Hepatocyte (in vitro differentiated cells): ENCODE measurements at regions not wholly inside any gene's neighbourhood (a gene's known extent, or its start where the extent isn't known, plus 50 kb on each side); places are given as distances from the start of the nearest gene placed in this dataset.

Source experiments
- DNase-seq: peaks from one replicate; pipeline ENCODE4 v3.0.0-alpha.2; 2016; ENCODE audit warnings: low spot score
- H2AFZ ChIP-seq: fragments of 200-600 bp; sonication (generic); 2 replicates; pipeline ENCODE4 v1.6.0; 2016; ENCODE audit warnings: antibody characterized with exemption, mild to moderate bottlenecking
- H3K27ac ChIP-seq: fragments of 200-600 bp; sonication (generic); 2 replicates; pipeline ENCODE4 v1.5.1; 2016; ENCODE audit warnings: mild to moderate bottlenecking
- H3K27me3 ChIP-seq: fragments of 200-600 bp; sonication (generic); 2 replicates; pipeline ENCODE4 v1.6.1; 2016
- H3K36me3 ChIP-seq: fragments of 200-600 bp; sonication (generic); replicated peaks from 2 replicates; pipeline ENCODE4 v1.5.1; 2016; ENCODE audit warnings: low read depth; ENCODE audit not compliant: insufficient read depth
- H3K4me1 ChIP-seq: fragments of 200-600 bp; sonication (generic); 2 replicates; pipeline ENCODE4 v1.5.1; 2016; ENCODE audit warnings: mild to moderate bottlenecking, moderate library complexity; ENCODE audit not compliant: insufficient read depth
- H3K4me2 ChIP-seq: fragments of 200-600 bp; sonication (generic); 2 replicates; pipeline ENCODE4 v1.6.0; 2016
- H3K4me3 ChIP-seq: fragments of 200-600 bp; sonication (generic); 2 replicates; pipeline ENCODE4 v1.5.1; 2016; ENCODE audit warnings: mild to moderate bottlenecking
- H3K79me2 ChIP-seq: fragments of 200-600 bp; sonication (generic); 2 replicates; pipeline ENCODE4 v1.6.0; 2017; ENCODE audit warnings: mild to moderate bottlenecking
- H3K9me2 ChIP-seq: fragments of 200-600 bp; sonication (generic); replicated peaks from 2 replicates; pipeline ENCODE4 v1.6.0; 2017; ENCODE audit warnings: mild to moderate bottlenecking; ENCODE audit not compliant: insufficient read depth
- H3K9me3 ChIP-seq: fragments of 200-600 bp; sonication (generic); 2 replicates; pipeline ENCODE4 v1.5.1; 2016; ENCODE audit warnings: low read depth, mild to moderate bottlenecking
- H4K20me1 ChIP-seq: fragments of 200-600 bp; sonication (generic); 2 replicates; pipeline ENCODE4 v1.6.0; 2016; ENCODE audit warnings: mild to moderate bottlenecking; ENCODE audit not compliant: insufficient read depth, poor library complexity, severe bottlenecking
- EZH2 ChIP-seq: fragments of 200-600 bp; sonication (generic); IDR thresholded peaks from 2 replicates; pipeline ENCODE4 v1.6.1; 2016; ENCODE audit warnings: antibody characterized with exemption, mild to moderate bottlenecking, borderline replicate concordance
- EZH2phosphoT487 ChIP-seq: fragments of 200-600 bp; sonication (generic); IDR thresholded peaks from one replicate; pipeline ENCODE4 v1.6.1; 2018; ENCODE audit warnings: antibody characterized with exemption, mild to moderate bottlenecking, low read depth, moderate library complexity; ENCODE audit not compliant: unreplicated experiment, severe bottlenecking
- WGBS: methylation state at CpG from one replicate; pipeline ENCODE4 v1.1.6; 2016; ENCODE audit warnings: low lambda C conversion rate; ENCODE audit errors: missing lambda C conversion rate; 5-methylcytosine and 5-hydroxymethylcytosine counted together
- TF ChIP-seq, protein P1 (sequence below): fragments of 200-600 bp; sonication (generic); IDR thresholded peaks from 2 replicates; pipeline ENCODE4 v1.5.1; 2016; ENCODE audit warnings: antibody characterized with exemption, mild to moderate bottlenecking; ENCODE audit not compliant: poor library complexity

GRCh38 chr13:30140973-30141372 is 166.4 kb downstream of the KATNAL1 start:
- no peak for DNase-seq
- Histone ChIP-seq H2AFZ (no peak overlapping the region), H3K4me1 (peaks cover 15% of the 10 kb centered on the region), H3K9me2 (no peaks in the 10 kb centered on the region), H4K20me1 (no peaks in the 10 kb centered on the region), H3K79me2 (no peaks in the 10 kb centered on the region), H3K36me3 (no peaks in the 10 kb centered on the region), H3K4me3 (no peak overlapping the region), H3K9me3 (no peaks in the 10 kb centered on the region), H3K27me3 (no peaks in the 10 kb centered on the region), H3K27ac (no peak overlapping the region), H3K4me2 (no peak overlapping the region)
- WGBS: 93% methylated on average over 12 of the region's 12 CpGs
- TF ChIP-seq EZH2 (no peak), EZH2phosphoT487 (no peak)
- TF ChIP-seq, protein P1, sequence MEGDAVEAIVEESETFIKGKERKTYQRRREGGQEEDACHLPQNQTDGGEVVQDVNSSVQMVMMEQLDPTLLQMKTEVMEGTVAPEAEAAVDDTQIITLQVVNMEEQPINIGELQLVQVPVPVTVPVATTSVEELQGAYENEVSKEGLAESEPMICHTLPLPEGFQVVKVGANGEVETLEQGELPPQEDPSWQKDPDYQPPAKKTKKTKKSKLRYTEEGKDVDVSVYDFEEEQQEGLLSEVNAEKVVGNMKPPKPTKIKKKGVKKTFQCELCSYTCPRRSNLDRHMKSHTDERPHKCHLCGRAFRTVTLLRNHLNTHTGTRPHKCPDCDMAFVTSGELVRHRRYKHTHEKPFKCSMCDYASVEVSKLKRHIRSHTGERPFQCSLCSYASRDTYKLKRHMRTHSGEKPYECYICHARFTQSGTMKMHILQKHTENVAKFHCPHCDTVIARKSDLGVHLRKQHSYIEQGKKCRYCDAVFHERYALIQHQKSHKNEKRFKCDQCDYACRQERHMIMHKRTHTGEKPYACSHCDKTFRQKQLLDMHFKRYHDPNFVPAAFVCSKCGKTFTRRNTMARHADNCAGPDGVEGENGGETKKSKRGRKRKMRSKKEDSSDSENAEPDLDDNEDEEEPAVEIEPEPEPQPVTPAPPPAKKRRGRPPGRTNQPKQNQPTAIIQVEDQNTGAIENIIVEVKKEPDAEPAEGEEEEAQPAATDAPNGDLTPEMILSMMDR: no peak

- Histone ChIP-seq H3K9me3 (no peaks in the 10 kb centered on the region), H3K4me3 (no peak overlapping the region), H3K27ac (no peak overlapping the region), H3K4me1 (peaks cover 11% of the 10 kb centered on the region), H4K20me1 (no peaks in the 10 kb centered on the region), H3K27me3 (no peaks in the 10 kb centered on the region), H3K79me2 (no peaks in the 10 kb centered on the region), H3K36me3 (no peaks in the 10 kb centered on the region), H2AFZ (no peak overlapping the region), H3K4me2 (no peak overlapping the region), H3K9me2 (no peaks in the 10 kb centered on the region)
- WGBS: 66% methylated on average over 8 of the region's 8 CpGs
- no peak for DNase-seq
- TF ChIP-seq, protein P1: no peak
- no peak for TF ChIP-seq EZH2
- TF ChIP-seq EZH2phosphoT487: no peak
These were observed 168.8 kb downstream of the KATNAL1 start for GRCh38 chr13:30138511-30138910.

DNA sequence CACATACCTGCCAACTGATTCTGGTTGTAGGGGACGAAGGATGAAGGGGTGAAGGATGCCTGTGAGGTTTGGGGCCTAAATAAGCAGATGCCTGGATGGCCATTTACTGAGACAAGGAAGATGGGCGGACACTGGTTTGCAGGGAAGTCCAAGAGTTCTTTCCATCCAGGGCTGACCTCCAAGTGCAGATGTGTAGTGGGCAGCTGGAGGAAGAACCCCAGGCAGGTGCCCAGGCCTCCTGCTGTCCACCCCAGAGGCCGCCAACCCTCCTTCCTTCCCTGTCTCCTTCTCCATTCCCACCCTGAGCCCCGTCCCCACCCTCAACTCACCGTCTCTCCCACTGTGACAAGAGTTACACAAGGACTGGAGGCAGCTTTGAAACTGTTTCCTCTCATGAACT is 171.5 kb downstream of the KATNAL1 start:
- Histone ChIP-seq H3K4me3 (no peak overlapping the region), H3K4me1 (peaks cover 3% of the 10 kb centered on the region), H2AFZ (no peak overlapping the region), H3K36me3 (no peaks in the 10 kb centered on the region), H3K79me2 (no peaks in the 10 kb centered on the region), H3K27ac (no peak overlapping the region), H3K27me3 (no peaks in the 10 kb centered on the region), H4K20me1 (no peaks in the 10 kb centered on the region), H3K4me2 (no peak overlapping the region), H3K9me2 (no peaks in the 10 kb centered on the region), H3K9me3 (no peaks in the 10 kb centered on the region)
- TF ChIP-seq, protein P1: no peak
- TF ChIP-seq EZH2: no peak
- TF ChIP-seq EZH2phosphoT487: no peak
- WGBS: 87% methylated on average over 5 of the region's 5 CpGs
- no peak for DNase-seq

DNA sequence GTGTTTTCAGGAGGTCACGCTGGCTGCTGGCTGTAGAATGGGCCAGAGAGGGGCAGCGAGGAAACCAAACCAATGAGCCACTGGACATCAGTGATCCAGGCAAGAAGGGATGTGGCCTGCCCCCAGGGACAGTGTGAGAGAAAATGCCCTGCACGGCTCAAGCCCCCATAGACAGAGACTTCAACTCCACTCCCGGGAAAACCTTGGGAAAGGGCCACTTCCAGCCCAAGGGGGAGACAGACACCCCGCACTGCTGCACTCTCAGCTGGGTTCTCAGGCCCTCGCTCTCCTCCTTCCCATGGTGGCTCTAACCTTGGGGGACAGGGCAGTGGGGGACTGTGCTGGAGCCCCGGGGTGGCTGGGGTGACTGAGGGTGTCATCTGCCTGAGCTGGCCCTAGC is 172.0 kb downstream of the KATNAL1 start:
- no peaks in the 10 kb centered on the region for H3K27me3 ChIP-seq
- no peak overlapping the region for H2AFZ ChIP-seq
- H3K36me3 ChIP-seq: no peaks in the 10 kb centered on the region
- no peaks in the 10 kb centered on the region for H3K9me3 ChIP-seq
- no peak for DNase-seq
- no peak overlapping the region for H3K27ac ChIP-seq
- no peaks in the 10 kb centered on the region for H3K9me2 ChIP-seq
- H3K79me2 ChIP-seq: no peaks in the 10 kb centered on the region
- TF ChIP-seq, protein P1: no peak
- TF ChIP-seq EZH2phosphoT487: no peak
- no peak for TF ChIP-seq EZH2
- H4K20me1 ChIP-seq: no peaks in the 10 kb centered on the region
- H3K4me1 ChIP-seq: peaks cover 3% of the 10 kb centered on the region
- no peak overlapping the region for H3K4me3 ChIP-seq
- no peak overlapping the region for H3K4me2 ChIP-seq
- WGBS: 98% methylated on average over 6 of the region's 7 CpGs
